C4-2B (cell line): ENCODE measurements at regions not wholly inside any gene's neighbourhood (a gene's known extent, or its start where the extent isn't known, plus 50 kb on each side); places are given as distances from the start of the nearest gene placed in this dataset.

Source experiments
- ZFX ChIP-seq: fragments of 450-650 bp; IDR thresholded peaks from 2 replicates; pipeline ENCODE4 v1.6.1; 2017
- TF ChIP-seq, protein P1 (sequence below): fragments of 450-650 bp; conservative IDR thresholded peaks from 2 replicates; pipeline ENCODE4 v1.5.1; 2017; ENCODE audit warnings: mild to moderate bottlenecking

DNA sequence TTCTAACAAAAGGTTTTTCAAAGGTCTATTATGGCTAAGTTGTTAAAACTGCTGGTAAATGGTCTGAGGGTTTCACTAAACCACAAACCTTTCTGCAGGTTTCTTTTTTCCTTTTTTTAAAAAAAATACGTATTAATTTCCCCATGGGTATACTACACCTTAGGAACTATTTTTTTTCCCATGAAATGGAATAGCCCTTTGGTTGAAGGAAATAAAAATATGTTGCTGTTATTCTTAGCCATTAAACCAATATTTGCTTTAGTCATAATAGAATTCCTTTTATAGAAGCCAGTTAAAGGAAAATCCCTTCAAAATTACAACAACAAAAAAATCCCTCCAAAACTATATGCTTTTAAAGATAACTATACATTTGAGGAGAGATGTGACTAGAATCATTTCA is 1303.3 kb downstream of the ROBO2 start:
- TF ChIP-seq, protein P1, sequence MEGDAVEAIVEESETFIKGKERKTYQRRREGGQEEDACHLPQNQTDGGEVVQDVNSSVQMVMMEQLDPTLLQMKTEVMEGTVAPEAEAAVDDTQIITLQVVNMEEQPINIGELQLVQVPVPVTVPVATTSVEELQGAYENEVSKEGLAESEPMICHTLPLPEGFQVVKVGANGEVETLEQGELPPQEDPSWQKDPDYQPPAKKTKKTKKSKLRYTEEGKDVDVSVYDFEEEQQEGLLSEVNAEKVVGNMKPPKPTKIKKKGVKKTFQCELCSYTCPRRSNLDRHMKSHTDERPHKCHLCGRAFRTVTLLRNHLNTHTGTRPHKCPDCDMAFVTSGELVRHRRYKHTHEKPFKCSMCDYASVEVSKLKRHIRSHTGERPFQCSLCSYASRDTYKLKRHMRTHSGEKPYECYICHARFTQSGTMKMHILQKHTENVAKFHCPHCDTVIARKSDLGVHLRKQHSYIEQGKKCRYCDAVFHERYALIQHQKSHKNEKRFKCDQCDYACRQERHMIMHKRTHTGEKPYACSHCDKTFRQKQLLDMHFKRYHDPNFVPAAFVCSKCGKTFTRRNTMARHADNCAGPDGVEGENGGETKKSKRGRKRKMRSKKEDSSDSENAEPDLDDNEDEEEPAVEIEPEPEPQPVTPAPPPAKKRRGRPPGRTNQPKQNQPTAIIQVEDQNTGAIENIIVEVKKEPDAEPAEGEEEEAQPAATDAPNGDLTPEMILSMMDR = no peak
- TF ChIP-seq ZFX = no peak
